WTC11 (cell line): ENCODE measurements at regions not wholly inside any gene's neighbourhood (a gene's known extent, or its start where the extent isn't known, plus 50 kb on each side); places are given as distances from the start of the nearest gene placed in this dataset.

Experiments
- ATAC-seq: fragments of 200-7000 bp; cut with Tn5 transposase; 2 replicates; pipeline ENCODE4 v1.10.0; 2021; ENCODE audit warnings: mild to moderate bottlenecking, moderate library complexity
- CTCF ChIA-PET: fragments of 300-600 bp; sonication (Branson Sonifier 250); formaldehyde crosslinking; loops from one replicate; lab custom pipeline; 2021; ENCODE audit warnings: antibody characterized with exemption; lab: Charles Lee
- POLR2A ChIA-PET: fragments of 350-600 bp; sonication (Branson Sonifier 250); formaldehyde crosslinking; loops from one replicate; lab custom pipeline; 2021; ENCODE audit warnings: antibody characterized with exemption; lab: Charles Lee
- DNase-seq: peaks from one replicate; pipeline ENCODE4 v3.0.0; 2021; ENCODE audit warnings: low spot score
- H3K27ac Mint-ChIP-seq: 2 replicates; pipeline ENCODE4 v1.8.0; 2021; ENCODE audit warnings: mixed read lengths
- H3K27me3 Mint-ChIP-seq: 2 replicates; pipeline ENCODE4 v1.8.0; 2021; ENCODE audit warnings: low read depth, mild to moderate bottlenecking, moderate library complexity, mixed read lengths
- H3K36me3 Mint-ChIP-seq: 2 replicates; pipeline ENCODE4 v1.8.0; 2021; ENCODE audit warnings: mixed read lengths
- H3K4me1 Mint-ChIP-seq: 2 replicates; pipeline ENCODE4 v1.8.0; 2022; ENCODE audit warnings: mixed read lengths
- H3K4me3 Mint-ChIP-seq: 2 replicates; pipeline ENCODE4 v1.8.0; 2021; ENCODE audit warnings: mild to moderate bottlenecking, moderate library complexity, mixed read lengths
- H3K9me3 Mint-ChIP-seq: 2 replicates; pipeline ENCODE4 v1.8.0; 2021; ENCODE audit warnings: mixed read lengths
- CBFB ChIP-seq: sonication (generic); formaldehyde crosslinking; IDR thresholded peaks from 2 replicates; pipeline ENCODE4 v1.8.1; 2022; ENCODE audit warnings: mild to moderate bottlenecking, low read depth, missing genetic modification reagents
- CREB1 ChIP-seq: sonication (generic); formaldehyde crosslinking; IDR thresholded peaks from 2 replicates; pipeline ENCODE4 v1.8.0; 2023; ENCODE audit warnings: mild to moderate bottlenecking, missing genetic modification reagents
- CREM ChIP-seq: sonication (generic); formaldehyde crosslinking; IDR thresholded peaks from 2 replicates; pipeline ENCODE4 v1.8.1; 2022; ENCODE audit warnings: mild to moderate bottlenecking, missing genetic modification reagents, moderate library complexity
- FOXK1 ChIP-seq: sonication (generic); formaldehyde crosslinking; IDR thresholded peaks from 2 replicates; pipeline ENCODE4 v1.8.0; 2022; ENCODE audit warnings: mild to moderate bottlenecking, moderate library complexity, missing genetic modification reagents
- GABPB1 ChIP-seq: sonication (generic); formaldehyde crosslinking; IDR thresholded peaks from 2 replicates; pipeline ENCODE4 v1.8.1; 2023; ENCODE audit warnings: mild to moderate bottlenecking, missing genetic modification reagents
- GTF2I ChIP-seq: fragments of 250-450 bp; sonication (Bioruptor Pico); conservative IDR thresholded peaks from 2 replicates; pipeline ENCODE4 v1.4.0; 2021; ENCODE audit warnings: mild to moderate bottlenecking
- NFE2L1 ChIP-seq: sonication (generic); formaldehyde crosslinking; IDR thresholded peaks from 2 replicates; pipeline ENCODE4 v1.8.1; 2023; ENCODE audit warnings: missing genetic modification reagents
- NR2C2 ChIP-seq: sonication (generic); formaldehyde crosslinking; IDR thresholded peaks from 2 replicates; pipeline ENCODE4 v1.8.0; 2022; ENCODE audit warnings: mild to moderate bottlenecking, missing genetic modification reagents
- OVOL2 ChIP-seq: fragments of 250-450 bp; sonication (Bioruptor Pico); IDR thresholded peaks from 2 replicates; pipeline ENCODE4 v1.9.0; 2021; ENCODE audit warnings: mild to moderate bottlenecking, borderline replicate concordance
- TEAD1 ChIP-seq: sonication (generic); formaldehyde crosslinking; IDR thresholded peaks from 2 replicates; pipeline ENCODE4 v1.8.0; 2022; ENCODE audit warnings: mild to moderate bottlenecking, missing genetic modification reagents
- TP53 ChIP-seq: sonication (generic); formaldehyde crosslinking; IDR thresholded peaks from 2 replicates; pipeline ENCODE4 v1.8.1; 2023; ENCODE audit warnings: mild to moderate bottlenecking, missing genetic modification reagents
- ZNF138 ChIP-seq: sonication (generic); formaldehyde crosslinking; conservative IDR thresholded peaks from 2 replicates; pipeline ENCODE4 v1.8.1; 2022; ENCODE audit warnings: mild to moderate bottlenecking, moderate library complexity, missing genetic modification reagents
- ZNF423 ChIP-seq: fragments of 250-450 bp; sonication (Bioruptor Pico); IDR thresholded peaks from 2 replicates; pipeline ENCODE4 v2.1.2; 2022; ENCODE audit warnings: mild to moderate bottlenecking, moderate library complexity
- TF ChIP-seq, protein P1 (sequence below): sonication (generic); formaldehyde crosslinking; IDR thresholded peaks from 2 replicates; pipeline ENCODE4 v1.8.1; 2022; ENCODE audit warnings: low read depth, missing genetic modification reagents, borderline replicate concordance
- TF ChIP-seq, protein P2 (sequence below): sonication (generic); formaldehyde crosslinking; IDR thresholded peaks from 2 replicates; pipeline ENCODE4 v1.8.0; 2022; ENCODE audit warnings: mild to moderate bottlenecking, missing genetic modification reagents
- TF ChIP-seq, protein P3 (sequence below): sonication (generic); formaldehyde crosslinking; IDR thresholded peaks from 2 replicates; pipeline ENCODE4 v1.8.1; 2022; ENCODE audit warnings: low read depth, mild to moderate bottlenecking, moderate library complexity, missing genetic modification reagents, borderline replicate concordance
- TF ChIP-seq, protein P4 (sequence below): fragments of 250-450 bp; sonication (Bioruptor Pico); conservative IDR thresholded peaks from 2 replicates; pipeline ENCODE4 v1.9.0; 2021; ENCODE audit warnings: mild to moderate bottlenecking
- TF ChIP-seq, protein P5 (sequence below): sonication (generic); formaldehyde crosslinking; IDR thresholded peaks from 2 replicates; pipeline ENCODE4 v1.8.0; 2022; ENCODE audit warnings: mild to moderate bottlenecking, missing genetic modification reagents
- TF ChIP-seq, protein P6 (sequence below): sonication (generic); formaldehyde crosslinking; IDR thresholded peaks from 2 replicates; pipeline ENCODE4 v1.8.1; 2023; ENCODE audit warnings: mild to moderate bottlenecking, moderate library complexity, missing genetic modification reagents
- TF ChIP-seq, protein P7 (sequence below): fragments of 250-450 bp; sonication (Bioruptor Pico); IDR thresholded peaks from 2 replicates; pipeline ENCODE4 v1.8.0; 2021; ENCODE audit warnings: mild to moderate bottlenecking

DNA sequence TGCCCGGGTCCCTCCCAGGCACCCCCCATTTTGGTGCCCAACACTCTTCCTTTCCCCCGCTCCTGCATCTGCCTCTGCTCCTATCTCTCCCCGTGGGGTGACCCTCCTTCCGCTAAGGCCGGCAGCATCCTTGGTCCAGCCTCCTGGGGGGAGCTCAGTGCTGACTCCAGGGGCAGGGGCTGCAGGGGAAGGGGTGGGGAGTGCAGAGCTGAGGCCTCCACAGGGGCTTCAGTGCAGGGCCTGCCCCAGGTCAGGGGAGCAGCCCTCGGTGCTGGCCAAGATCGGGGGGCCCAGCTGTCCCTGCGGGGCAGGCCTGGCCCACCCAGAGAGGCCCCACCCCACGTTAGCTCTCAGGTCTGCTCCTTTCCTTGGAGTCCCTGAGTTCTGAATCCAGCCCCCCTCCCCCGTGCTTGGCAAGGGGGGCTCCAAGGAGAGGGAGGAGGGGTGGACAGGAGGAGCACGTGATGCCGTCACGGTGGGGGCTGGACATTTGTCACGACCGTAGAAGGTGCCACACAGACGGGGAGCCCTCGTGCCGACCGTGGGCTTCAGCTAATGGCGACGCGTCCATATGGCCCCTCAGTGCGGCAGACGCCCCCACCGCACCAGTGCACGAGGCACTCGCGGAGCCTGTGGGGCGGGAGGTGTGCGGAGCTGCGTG lies 63.5 kb upstream of the ADRA2C start:
- ChIA-PET CTCF (interaction anchor here (0.7 to 3.3 kb wide), 9 partner anchors 8 to 222 kb away, joined by 3 to 26 read pairs (median 4); partner anchors contain the start of gene ADRA2C), POLR2A (no interaction called here)
- H3K27ac Mint-ChIP-seq: no peak overlapping the region
- no peaks in the 10 kb centered on the region for H3K36me3 Mint-ChIP-seq
- H3K4me1 Mint-ChIP-seq: peaks cover 13% of the 10 kb centered on the region
- H3K27me3 Mint-ChIP-seq: peaks cover 6% of the 10 kb centered on the region
- ATAC-seq (no peak), DNase-seq (no peak)
- peaks cover under 1% of the 10 kb centered on the region; the same call in 1 of the 2 replicates for H3K9me3 Mint-ChIP-seq
- no peak for TF ChIP-seq OVOL2
- TF ChIP-seq, protein P1, sequence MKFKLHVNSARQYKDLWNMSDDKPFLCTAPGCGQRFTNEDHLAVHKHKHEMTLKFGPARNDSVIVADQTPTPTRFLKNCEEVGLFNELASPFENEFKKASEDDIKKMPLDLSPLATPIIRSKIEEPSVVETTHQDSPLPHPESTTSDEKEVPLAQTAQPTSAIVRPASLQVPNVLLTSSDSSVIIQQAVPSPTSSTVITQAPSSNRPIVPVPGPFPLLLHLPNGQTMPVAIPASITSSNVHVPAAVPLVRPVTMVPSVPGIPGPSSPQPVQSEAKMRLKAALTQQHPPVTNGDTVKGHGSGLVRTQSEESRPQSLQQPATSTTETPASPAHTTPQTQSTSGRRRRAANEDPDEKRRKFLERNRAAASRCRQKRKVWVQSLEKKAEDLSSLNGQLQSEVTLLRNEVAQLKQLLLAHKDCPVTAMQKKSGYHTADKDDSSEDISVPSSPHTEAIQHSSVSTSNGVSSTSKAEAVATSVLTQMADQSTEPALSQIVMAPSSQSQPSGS (CRISPR knock-in tag): no peak
- no peak for TF ChIP-seq FOXK1 (CRISPR knock-in tag)
- no peak for TF ChIP-seq CREB1 (CRISPR knock-in tag)
- TF ChIP-seq, protein P2, sequence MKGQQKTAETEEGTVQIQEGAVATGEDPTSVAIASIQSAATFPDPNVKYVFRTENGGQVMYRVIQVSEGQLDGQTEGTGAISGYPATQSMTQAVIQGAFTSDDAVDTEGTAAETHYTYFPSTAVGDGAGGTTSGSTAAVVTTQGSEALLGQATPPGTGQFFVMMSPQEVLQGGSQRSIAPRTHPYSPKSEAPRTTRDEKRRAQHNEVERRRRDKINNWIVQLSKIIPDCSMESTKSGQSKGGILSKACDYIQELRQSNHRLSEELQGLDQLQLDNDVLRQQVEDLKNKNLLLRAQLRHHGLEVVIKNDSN: no peak
- TF ChIP-seq, protein P3, sequence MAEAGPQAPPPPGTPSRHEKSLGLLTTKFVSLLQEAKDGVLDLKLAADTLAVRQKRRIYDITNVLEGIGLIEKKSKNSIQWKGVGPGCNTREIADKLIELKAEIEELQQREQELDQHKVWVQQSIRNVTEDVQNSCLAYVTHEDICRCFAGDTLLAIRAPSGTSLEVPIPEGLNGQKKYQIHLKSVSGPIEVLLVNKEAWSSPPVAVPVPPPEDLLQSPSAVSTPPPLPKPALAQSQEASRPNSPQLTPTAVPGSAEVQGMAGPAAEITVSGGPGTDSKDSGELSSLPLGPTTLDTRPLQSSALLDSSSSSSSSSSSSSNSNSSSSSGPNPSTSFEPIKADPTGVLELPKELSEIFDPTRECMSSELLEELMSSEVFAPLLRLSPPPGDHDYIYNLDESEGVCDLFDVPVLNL (CRISPR knock-in tag): no peak
- TF ChIP-seq, protein P4, sequence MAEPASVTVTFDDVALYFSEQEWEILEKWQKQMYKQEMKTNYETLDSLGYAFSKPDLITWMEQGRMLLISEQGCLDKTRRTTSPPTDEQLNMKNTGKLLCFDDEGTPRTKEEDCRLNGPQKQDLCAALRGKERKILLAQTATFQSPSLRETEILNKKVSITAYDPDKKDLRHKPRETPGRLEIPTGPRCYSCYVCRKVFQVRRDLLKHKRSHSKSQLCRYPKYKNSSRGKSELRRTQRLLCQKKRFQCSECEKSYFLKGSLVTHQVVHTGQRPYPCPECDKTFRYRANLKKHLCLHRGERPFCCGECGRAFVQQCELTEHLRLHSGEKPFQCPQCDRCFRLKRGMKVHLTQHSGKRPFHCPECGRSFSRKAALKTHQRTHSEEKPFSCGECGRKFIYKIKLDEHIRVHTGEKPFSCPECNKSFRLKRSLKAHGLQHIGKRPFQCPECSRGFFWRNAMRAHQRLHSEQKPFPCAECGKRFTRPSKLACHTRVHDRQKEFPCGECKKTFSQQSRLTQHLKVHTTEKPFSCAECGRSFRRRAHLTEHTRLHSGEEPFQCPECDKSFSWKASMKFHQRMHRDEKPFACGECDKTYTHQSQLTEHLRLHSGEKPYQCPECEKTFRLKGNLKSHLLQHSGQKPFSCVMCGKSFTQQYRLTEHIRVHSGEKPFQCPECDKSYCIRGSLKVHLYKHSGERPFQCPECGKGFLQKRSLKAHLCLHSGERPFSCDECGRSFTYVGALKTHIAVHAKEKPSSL (CRISPR knock-in tag): no peak
- TF ChIP-seq, protein P5, sequence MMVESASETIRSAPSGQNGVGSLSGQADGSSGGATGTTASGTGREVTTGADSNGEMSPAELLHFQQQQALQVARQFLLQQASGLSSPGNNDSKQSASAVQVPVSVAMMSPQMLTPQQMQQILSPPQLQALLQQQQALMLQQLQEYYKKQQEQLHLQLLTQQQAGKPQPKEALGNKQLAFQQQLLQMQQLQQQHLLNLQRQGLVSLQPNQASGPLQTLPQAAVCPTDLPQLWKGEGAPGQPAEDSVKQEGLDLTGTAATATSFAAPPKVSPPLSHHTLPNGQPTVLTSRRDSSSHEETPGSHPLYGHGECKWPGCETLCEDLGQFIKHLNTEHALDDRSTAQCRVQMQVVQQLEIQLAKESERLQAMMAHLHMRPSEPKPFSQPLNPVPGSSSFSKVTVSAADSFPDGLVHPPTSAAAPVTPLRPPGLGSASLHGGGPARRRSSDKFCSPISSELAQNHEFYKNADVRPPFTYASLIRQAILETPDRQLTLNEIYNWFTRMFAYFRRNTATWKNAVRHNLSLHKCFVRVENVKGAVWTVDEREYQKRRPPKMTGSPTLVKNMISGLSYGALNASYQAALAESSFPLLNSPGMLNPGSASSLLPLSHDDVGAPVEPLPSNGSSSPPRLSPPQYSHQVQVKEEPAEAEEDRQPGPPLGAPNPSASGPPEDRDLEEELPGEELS: no peak
- TF ChIP-seq ZNF138 (CRISPR knock-in tag): no peak
- TF ChIP-seq, protein P6, sequence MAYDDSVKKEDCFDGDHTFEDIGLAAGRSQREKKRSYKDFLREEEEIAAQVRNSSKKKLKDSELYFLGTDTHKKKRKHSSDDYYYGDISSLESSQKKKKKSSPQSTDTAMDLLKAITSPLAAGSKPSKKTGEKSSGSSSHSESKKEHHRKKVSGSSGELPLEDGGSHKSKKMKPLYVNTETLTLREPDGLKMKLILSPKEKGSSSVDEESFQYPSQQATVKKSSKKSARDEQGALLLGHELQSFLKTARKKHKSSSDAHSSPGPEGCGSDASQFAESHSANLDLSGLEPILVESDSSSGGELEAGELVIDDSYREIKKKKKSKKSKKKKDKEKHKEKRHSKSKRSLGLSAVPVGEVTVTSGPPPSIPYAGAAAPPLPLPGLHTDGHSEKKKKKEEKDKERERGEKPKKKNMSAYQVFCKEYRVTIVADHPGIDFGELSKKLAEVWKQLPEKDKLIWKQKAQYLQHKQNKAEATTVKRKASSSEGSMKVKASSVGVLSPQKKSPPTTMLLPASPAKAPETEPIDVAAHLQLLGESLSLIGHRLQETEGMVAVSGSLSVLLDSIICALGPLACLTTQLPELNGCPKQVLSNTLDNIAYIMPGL (CRISPR knock-in tag): no peak
- H3K4me3 Mint-ChIP-seq: no peak overlapping the region

DNA sequence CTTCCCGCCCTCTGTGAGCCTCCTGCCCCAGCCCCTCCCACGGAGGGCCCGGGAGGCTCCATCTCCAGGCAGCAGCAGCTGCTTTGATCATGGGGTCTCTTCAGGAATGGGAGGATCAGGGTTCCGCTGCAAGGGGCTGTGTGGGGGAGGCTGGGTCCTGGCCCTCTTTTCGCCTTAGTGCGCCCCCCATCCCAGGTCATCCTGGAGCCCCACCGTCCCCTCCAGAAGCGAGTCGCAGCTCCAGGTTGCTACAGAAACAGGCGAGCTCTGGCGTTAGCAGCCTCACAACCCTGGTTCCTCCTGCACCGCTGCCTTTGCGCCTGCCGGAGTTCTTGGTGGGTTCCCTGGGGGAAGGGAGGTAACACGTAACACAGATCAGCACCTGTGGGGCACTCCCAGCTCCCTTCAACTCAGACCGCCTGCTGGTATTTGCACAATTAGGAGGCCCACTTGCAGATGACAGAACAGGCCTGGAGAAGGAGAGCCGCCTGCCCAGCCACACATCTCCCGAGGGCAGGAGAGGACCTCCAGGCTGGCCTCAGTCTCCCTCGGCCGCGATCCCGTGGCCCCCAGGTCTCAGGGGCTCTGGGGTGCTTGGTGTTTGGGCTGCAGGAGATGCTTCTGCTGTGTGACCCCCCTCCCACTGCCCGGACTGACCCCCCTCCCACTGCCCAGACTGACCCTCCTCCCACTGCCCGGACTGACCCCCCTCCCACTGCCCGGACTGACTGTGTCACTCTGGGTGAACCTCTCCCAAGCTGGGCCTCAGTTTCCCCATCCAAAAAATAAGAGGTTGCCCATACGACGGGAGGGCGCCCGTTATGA lies 64.2 kb upstream of the ADRA2C start:
- H3K27me3 Mint-ChIP-seq: peaks cover 12% of the 10 kb centered on the region
- no peaks in the 10 kb centered on the region for H3K36me3 Mint-ChIP-seq
- H3K4me1 Mint-ChIP-seq: peaks cover 13% of the 10 kb centered on the region
- ATAC-seq (no peak), DNase-seq (no peak)
- peaks cover 8% of the 10 kb centered on the region for H3K9me3 Mint-ChIP-seq
- no peak overlapping the region for H3K27ac Mint-ChIP-seq
- ChIA-PET POLR2A (no interaction called here), CTCF (interaction anchor here (0.7 to 3.3 kb wide), 14 partner anchors 9 to 222 kb away, joined by 3 to 26 read pairs (median 4); partner anchors contain the start of gene ADRA2C)
- H3K4me3 Mint-ChIP-seq: no peak overlapping the region
- TF ChIP-seq, protein P7, sequence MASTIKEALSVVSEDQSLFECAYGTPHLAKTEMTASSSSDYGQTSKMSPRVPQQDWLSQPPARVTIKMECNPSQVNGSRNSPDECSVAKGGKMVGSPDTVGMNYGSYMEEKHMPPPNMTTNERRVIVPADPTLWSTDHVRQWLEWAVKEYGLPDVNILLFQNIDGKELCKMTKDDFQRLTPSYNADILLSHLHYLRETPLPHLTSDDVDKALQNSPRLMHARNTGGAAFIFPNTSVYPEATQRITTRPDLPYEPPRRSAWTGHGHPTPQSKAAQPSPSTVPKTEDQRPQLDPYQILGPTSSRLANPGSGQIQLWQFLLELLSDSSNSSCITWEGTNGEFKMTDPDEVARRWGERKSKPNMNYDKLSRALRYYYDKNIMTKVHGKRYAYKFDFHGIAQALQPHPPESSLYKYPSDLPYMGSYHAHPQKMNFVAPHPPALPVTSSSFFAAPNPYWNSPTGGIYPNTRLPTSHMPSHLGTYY (CRISPR knock-in tag): no peak
- TF ChIP-seq TP53 (CRISPR knock-in tag): no peak
- TF ChIP-seq GTF2I (CRISPR knock-in tag): no peak
- TF ChIP-seq CREM: no peak
- TF ChIP-seq GABPB1 (CRISPR knock-in tag): no peak
- TF ChIP-seq, protein P2: no peak
- TF ChIP-seq NR2C2: no peak
- no peak for TF ChIP-seq TEAD1 (CRISPR knock-in tag)
- TF ChIP-seq CBFB: no peak
- no peak for TF ChIP-seq ZNF423
- TF ChIP-seq NFE2L1: no peak
